SK-N-DZ (cell line): ENCODE measurements at regions not wholly inside any gene's neighbourhood (a gene's known extent, or its start where the extent isn't known, plus 50 kb on each side); places are given as distances from the start of the nearest gene placed in this dataset.

Experiments
- DNase-seq: peaks from one replicate; pipeline ENCODE4 v3.0.0-alpha.2; 2015; ENCODE audit warnings: low spot score

DNA sequence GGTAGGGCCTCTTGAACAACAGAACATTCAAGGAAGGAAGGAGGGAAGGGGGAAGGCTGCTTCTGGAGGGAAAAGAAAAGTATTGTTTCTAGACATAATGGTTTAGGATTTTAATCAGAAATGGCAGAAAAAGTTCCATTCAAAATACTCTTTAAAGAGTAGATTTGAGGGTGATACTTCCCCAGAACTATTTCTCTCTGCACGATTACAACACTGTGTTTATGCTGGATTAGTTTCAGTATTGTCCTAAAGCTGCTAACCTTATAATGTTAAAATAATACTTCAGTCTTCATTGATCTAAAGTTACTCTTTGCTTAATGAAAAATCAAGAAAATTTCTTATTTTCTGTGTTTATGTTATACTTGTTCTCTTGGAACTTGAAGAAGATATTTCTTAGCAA, 1026.3 kb upstream of the PABPC4L start:
- no peak for DNase-seq

GRCh38 chr4:135225551-135225950, 1024.0 kb upstream of the PABPC4L start:
- DNase-seq, result no peak

DNA sequence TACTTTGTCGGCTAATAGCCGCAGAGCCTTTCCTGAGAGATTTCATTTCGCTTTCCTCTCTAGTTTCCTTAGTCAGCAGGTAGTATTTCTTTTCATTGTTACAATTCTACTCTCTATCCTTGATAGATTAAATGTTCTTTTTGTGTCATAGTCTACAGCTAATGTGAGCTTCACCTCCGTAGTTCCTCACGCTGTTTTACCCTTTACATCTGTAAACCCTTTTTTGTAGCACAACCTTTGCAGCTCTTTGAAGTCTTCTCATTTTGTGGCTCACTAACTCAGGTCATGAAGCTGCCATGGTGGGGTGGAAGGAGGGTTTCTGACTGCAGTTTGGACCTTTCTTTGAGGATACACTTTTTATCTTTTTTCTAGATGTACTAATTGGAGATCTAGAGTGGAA, 1008.8 kb upstream of the PABPC4L start:
- DNase-seq, result no peak

- no peak for DNase-seq
Measured at GRCh38 chr4:135207531-135207930, 1005.9 kb upstream of the PABPC4L start.

DNA sequence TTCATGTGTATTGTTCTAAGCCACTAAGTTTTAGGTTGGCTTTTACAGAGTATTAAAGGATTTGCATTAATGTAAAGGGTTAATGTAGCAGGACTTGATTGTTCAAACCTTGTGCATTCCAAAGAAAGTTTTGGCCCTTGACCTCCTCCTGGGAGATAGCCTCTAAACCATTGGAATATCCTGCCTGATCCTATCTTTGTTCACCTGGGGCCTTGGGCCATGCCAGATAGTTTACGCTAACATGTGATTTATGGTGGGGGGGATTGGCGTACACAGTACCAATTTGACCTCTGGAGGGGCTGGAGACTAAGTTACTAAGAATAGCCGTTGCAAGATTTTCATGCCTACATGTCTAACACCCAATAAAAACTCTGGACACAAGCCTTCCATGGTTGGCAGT, 1002.7 kb upstream of the PABPC4L start:
- no peak for DNase-seq

- DNase-seq, result no peak
Measured at GRCh38 chr4:135201081-135201480, 999.5 kb upstream of the PABPC4L start.

GRCh38 chr4:135197641-135198040, 996.1 kb upstream of the PABPC4L start:
- no peak for DNase-seq

GRCh38 chr4:135194477-135194876, 992.9 kb upstream of the PABPC4L start:
- DNase-seq, result no peak

DNA sequence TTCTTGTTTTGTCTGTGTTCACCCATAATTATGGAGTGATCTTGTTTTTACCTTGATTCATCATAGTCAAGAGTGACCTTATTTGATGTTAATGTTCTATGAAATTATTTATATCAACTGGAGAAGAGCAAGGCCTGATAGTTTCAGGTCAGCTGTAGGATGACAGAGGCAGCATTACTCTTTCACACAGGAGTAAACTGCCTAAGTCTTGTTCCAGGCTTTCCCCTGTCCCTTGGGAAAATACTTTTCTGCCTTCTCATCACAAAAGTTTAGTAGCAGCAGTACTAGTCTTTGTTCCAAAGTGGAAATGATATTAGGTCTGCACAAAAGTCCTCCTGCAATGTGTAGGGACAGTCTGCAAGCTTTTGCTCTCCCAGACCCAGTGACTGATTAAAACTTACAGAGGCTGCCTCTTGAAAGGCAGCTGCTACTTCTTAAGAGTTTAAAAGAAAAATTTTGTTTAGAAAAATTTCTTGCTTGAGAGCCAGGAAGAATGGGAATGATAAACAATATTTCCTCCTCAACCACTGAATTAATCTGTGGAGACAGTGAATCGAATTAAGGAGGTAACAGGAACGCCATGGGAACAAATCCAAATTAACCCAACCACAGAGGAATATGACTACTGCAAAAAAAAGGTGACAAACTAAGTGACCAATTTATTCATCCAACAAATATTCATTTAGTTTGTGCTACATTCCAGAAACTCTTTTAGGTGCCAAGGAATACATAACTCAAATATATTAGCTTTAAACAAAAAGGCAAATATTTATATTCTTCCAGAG, 991.4 kb upstream of the PABPC4L start:
- DNase-seq, result no peak

- no peak for DNase-seq
Measured at GRCh38 chr4:135191596-135191995, 990.0 kb upstream of the PABPC4L start.

DNA sequence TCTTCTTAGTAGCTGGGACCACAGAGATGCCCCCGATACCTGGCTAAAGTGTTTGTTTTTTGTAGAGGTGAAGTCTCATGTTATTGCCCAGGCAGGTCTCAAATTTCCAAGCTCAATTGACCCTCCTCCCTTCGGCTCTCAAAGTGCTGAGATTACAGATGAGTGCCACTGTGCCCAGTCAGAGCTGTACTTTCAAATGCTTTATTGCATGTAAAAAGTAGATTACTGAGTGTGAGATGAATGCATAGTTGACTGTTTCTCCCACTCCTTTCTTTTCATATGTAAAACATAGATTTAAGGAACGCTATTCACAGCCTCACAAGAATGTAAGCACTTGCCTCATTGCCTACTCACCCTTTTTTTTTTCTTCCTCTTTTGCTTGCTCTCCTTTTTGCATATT, 984.4 kb upstream of the PABPC4L start:
- DNase-seq, result no peak

DNA sequence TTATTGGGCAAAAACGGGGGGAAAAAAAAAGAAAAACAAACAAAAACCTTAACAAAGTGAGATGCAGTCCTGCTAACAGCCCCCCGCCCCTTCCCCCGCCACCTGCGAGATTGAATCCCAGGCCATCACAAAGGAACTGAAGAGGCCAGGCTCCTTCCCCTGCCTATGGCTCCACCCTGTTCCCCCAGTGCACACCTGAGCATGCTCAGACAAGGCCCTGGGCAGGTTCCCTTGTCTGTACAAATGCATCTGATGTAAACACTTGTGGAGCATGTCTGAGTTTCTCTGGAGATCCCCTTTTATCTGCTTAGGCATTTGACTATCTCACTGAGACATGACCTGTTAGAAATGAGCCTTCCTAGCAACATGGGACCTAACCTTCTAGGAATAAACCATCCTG, 983.7 kb upstream of the PABPC4L start:
- DNase-seq, result no peak

DNA sequence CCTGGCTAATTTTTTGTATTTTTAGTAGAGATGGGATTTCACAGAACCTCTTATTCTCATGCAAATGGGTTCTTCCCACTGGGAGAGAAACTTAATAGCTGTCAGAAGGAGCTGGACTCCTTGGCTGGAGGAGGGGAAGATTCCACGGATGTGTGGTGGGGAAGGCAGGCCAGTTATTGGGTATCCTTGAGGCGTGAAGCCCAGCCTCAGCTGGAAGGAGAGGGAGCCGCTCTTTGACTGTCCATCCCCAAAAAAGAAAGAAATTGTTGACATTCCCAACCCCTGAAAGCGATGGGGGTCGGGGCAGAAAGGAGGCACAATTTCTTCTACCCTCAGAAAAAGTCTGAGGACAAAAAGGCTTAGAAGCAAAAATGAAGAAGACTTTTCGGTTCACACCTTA, 983.1 kb upstream of the PABPC4L start:
- no peak for DNase-seq

DNA sequence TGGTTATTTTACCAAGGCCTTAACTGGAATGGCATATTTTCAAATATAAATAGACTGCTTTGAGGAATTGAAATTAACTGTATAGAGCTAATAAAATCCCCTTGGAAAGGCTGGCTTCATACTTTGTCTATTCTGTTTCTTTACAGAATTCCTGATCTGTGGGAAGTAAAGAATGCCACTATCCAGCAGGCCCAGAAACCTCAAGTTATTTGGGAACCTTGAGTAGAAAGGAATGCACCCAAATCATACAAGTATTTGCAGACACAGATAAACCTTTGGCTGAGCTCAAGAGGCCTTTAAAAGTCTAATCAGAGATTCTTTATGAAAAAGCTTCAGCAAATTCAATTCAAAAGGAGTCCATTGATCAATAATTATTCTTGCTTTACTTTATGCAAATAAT, 975.7 kb upstream of the PABPC4L start:
- DNase-seq, result no peak

DNA sequence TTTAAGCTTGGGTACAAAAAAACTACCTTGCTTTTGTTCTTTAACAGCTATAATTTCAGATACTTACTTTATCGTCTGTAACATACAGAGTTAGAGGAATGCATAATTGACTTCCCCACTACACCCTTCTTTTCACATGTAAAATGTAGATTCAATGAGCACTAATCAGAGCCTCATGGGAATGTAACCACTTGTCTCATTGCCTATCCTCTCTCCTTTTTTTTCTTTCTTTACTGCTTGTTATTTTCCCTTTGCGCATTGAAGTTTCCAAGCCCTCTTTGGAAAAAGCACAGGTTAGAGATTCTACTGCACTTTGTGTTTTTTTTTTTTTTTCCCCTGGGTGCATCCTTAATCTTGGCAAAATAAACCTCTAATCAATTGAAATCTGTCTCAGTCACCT, 965.1 kb upstream of the PABPC4L start:
- no peak for DNase-seq

DNA sequence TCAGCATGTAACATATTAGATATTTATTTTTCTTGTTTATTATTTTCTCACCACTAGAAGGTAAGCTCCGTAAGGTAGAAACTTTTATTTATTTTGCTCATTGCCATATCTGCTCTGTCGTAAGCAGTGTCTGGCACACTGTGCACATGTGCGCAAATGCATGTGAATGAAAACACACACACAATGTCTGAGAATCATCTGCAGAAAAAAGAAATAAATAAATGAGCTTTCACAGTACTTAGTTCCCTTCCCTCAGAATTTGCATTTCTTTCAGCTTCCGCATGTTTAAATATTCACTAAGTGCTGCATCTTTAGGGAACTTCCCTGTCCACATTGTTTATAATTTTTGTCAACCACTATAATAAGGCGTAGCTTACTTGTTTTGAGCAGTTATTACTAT, 963.0 kb upstream of the PABPC4L start:
- DNase-seq, result no peak

DNA sequence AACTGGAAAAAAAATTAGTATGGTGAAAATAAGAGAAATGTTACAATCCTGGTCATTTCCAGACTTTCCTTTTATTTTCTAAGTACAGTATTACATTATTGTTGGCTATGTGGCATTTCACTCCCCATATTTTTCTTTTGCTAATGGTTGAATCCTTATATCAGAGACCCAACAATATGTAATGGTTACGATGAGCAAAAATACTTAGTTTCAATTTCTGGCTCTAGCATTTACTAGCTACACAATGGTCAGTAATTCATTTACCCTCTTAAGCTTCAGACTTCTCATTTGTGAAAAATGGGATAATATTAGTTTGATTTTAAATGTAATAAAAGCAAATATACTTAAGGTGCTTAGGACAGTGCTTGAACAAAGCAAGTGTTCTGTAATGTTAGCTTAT, 942.9 kb upstream of the PABPC4L start:
- DNase-seq, result no peak

DNA sequence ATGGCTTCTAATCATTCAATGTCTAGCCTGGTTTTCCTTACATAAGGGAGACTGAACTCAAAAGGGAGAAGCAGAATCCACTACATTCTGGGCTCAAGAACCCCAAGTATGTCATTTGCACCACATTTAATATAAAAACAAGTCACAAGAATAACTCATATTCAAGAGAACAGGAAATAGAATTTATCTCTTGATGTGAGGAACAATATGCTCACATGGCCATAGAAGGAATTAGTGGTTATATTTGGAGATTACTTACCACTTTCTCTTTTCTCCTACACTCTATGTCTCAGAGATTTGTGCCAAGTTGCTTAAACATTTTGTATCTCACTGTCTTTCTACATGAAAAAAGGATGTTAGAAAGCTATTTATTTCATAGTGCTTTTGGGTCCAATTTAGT, 922.6 kb upstream of the PABPC4L start:
- no peak for DNase-seq

DNA sequence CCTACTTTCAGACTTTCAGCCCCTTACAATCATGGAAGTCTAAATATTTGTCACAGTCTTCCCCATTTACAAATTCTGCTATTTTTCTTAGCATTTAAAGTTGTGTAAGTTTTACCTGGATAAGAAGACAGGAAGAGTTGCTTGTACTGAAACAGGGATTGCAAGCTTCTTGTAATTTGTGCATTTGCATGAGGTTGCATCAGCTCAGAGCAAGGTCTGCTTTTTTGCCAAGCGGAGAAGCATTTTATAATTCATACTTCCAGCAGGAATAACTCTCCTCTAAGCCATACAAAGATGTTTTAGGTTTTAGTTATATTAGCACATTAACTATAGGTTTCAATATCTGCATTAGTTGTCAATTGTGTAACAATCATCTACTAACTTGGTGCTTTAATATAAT, 922.0 kb upstream of the PABPC4L start:
- no peak for DNase-seq

- DNase-seq, result no peak
Measured at GRCh38 chr4:135122457-135122856, 920.9 kb upstream of the PABPC4L start.

DNA sequence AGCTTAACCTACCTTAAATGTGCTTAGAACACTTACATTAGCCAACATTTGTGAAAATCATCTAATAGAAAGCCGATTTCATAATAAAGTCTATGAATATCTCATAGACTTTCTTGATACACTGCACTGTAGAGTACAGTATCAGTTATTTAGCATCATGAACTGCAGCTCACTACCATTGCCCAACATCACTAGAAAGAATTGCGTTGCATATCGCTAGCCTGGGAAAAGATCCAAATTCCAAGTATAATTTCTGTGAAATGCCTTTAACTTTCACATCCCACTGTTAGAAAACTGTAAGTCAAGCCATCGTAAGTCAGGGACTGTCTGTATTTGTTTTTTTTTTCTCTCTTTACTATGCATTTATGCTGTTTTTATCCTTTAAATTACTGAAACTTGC, 918.6 kb upstream of the PABPC4L start:
- no peak for DNase-seq

DNA sequence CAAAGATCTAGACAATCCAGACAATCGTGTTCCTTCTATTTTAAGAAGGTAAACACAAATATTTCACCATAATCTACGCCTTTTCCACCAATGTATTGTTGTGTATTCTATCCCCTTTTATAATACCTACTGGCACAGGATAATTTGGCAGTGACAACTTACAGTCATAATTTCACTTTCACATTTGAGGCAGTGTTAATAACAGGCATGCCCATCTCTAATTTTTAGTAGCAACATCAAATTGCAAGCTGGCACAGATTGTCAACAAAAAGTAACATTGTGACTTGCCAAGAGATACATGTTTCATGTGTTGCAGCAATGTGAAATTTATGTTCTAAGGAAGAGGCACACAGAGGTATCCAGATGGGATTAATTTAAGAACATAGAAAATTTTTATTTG, 912.5 kb upstream of the PABPC4L start:
- DNase-seq, result no peak

DNA sequence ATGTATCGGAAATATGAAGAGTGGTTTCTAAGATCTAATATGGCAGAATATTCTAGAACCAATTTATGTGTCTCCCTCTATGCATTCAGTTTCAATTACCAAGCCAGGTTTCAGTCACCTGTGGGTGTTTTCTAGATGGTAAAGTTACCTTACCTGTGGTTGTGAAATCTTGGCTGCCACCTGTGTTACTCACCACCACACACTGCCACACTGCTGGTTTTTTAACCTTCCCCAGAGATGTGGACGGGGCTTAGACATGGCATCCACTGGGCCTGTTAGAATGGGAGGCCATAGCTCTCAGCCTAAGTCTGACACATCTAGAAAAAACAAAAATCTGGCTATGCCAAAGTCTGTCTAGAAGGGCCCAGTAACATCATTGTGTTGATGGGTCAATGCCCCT, 896.5 kb upstream of the PABPC4L start:
- DNase-seq, result no peak

GRCh38 chr4:135073389-135073788, 871.8 kb upstream of the PABPC4L start:
- no peak for DNase-seq
